ENCODE measurements at regions not wholly inside any gene's neighbourhood (a gene's known extent, or its start where the extent isn't known, plus 50 kb on each side); places are given as distances from the start of the nearest gene placed in this dataset.

DNA sequence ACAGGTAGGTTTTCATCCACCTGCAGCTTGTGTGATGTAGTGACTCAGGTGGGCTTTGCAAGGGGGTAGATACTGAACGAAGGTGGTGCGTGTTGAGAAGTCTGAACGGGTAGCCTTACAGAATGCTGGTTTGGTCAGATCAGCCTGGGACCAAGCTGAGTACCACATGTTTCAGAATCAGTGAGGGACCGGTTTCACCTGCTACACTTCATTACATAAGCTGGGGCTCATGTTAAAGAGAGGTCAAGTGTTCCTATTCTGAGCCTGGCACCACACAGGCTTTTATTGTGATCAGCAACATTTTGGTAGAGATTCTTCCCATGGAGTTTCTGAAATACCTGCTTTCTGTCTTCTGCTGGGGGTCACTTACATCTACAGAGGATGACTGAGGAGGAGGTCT, 207.4 kb upstream of the EEF2KMT start:
- no peak for TF ChIP-seq POLR2AphosphoS5 (IDR thresholded peaks at IDR 0.05; ENCODE audit: low read depth, low read length)
- TF ChIP-seq FOXP2 (optimal IDR thresholded peaks at IDR 0.05; ENCODE audit: borderline replicate concordance, extremely low read depth, extremely low read length, insufficient read depth): no peak
- no peak for TF ChIP-seq SIN3A (IDR thresholded peaks at IDR 0.05; ENCODE audit: borderline replicate concordance, insufficient read depth, low read length)
- no peak for TF ChIP-seq REST (IDR thresholded peaks at IDR 0.05; ENCODE audit: insufficient read depth in 1 of 2, low read depth in 2 of 2, low read length in 2 of 2)
- TF ChIP-seq TAF1 (IDR thresholded peaks at IDR 0.05; ENCODE audit: borderline replicate concordance, insufficient read depth, low read length): no peak

GRCh38 chr16:5302372-5303114, 204.9 kb upstream of the EEF2KMT start:
- TF ChIP-seq REST (IDR thresholded peaks at IDR 0.05; ENCODE audit: insufficient read depth in 1 of 2, low read depth in 2 of 2, low read length in 2 of 2) (no peak), TAF1 (IDR thresholded peaks at IDR 0.05; ENCODE audit: borderline replicate concordance, insufficient read depth, low read length) (no peak), POLR2AphosphoS5 (IDR thresholded peaks at IDR 0.05; ENCODE audit: low read depth, low read length) (no peak), SIN3A (IDR thresholded peaks at IDR 0.05; ENCODE audit: borderline replicate concordance, insufficient read depth, low read length) (no peak), FOXP2 (optimal IDR thresholded peaks at IDR 0.05; ENCODE audit: borderline replicate concordance, extremely low read depth, extremely low read length, insufficient read depth) (no peak)

- TF ChIP-seq FOXP2 (optimal IDR thresholded peaks at IDR 0.05; ENCODE audit: borderline replicate concordance, extremely low read depth, extremely low read length, insufficient read depth) (no peak), SIN3A (IDR thresholded peaks at IDR 0.05; ENCODE audit: borderline replicate concordance, insufficient read depth, low read length) (no peak), POLR2AphosphoS5 (IDR thresholded peaks at IDR 0.05; ENCODE audit: low read depth, low read length) (no peak), TAF1 (IDR thresholded peaks at IDR 0.05; ENCODE audit: borderline replicate concordance, insufficient read depth, low read length) (no peak), REST (IDR thresholded peaks at IDR 0.05; ENCODE audit: insufficient read depth in 1 of 2, low read depth in 2 of 2, low read length in 2 of 2) (no peak)
These were observed 200.6 kb upstream of the EEF2KMT start for GRCh38 chr16:5298202-5298601.

- TF ChIP-seq REST (IDR thresholded peaks at IDR 0.05; ENCODE audit: insufficient read depth in 1 of 2, low read depth in 2 of 2, low read length in 2 of 2): no peak
- TF ChIP-seq POLR2AphosphoS5 (IDR thresholded peaks at IDR 0.05; ENCODE audit: low read depth, low read length): no peak
- TF ChIP-seq TAF1 (IDR thresholded peaks at IDR 0.05; ENCODE audit: borderline replicate concordance, insufficient read depth, low read length): no peak
These were observed 198.6 kb upstream of the EEF2KMT start for GRCh38 chr16:5296176-5296575.

- TF ChIP-seq FOXP2 (optimal IDR thresholded peaks at IDR 0.05; ENCODE audit: borderline replicate concordance, extremely low read depth, extremely low read length, insufficient read depth) (no peak), SIN3A (IDR thresholded peaks at IDR 0.05; ENCODE audit: borderline replicate concordance, insufficient read depth, low read length) (no peak), POLR2AphosphoS5 (IDR thresholded peaks at IDR 0.05; ENCODE audit: low read depth, low read length) (no peak), TAF1 (IDR thresholded peaks at IDR 0.05; ENCODE audit: borderline replicate concordance, insufficient read depth, low read length) (no peak), REST (IDR thresholded peaks at IDR 0.05; ENCODE audit: insufficient read depth in 1 of 2, low read depth in 2 of 2, low read length in 2 of 2) (no peak)
These were observed 159.9 kb upstream of the EEF2KMT start for GRCh38 chr16:5257462-5257861.
